ENCODE measurements at regions not wholly inside any gene's neighbourhood (a gene's known extent, or its start where the extent isn't known, plus 50 kb on each side); places are given as distances from the start of the nearest gene placed in this dataset.

- H2AFZ ChIP-seq = no peak overlapping the region
- no peak for DNase-seq
- intact Hi-C loops (cut with micrococcal nuclease; ENCODE audit: unreplicated experiment) = loop anchor here (5.0 kb wide), 1 partner anchor 277 kb away; no protein-coding TSS in a partner anchor
- H3K9me3 ChIP-seq (ENCODE audit: insufficient read depth, low read depth) = no peaks in the 10 kb centered on the region
- H3K79me2 ChIP-seq (ENCODE audit: low read depth) = no peaks in the 10 kb centered on the region
- TF ChIP-seq, protein P1, sequence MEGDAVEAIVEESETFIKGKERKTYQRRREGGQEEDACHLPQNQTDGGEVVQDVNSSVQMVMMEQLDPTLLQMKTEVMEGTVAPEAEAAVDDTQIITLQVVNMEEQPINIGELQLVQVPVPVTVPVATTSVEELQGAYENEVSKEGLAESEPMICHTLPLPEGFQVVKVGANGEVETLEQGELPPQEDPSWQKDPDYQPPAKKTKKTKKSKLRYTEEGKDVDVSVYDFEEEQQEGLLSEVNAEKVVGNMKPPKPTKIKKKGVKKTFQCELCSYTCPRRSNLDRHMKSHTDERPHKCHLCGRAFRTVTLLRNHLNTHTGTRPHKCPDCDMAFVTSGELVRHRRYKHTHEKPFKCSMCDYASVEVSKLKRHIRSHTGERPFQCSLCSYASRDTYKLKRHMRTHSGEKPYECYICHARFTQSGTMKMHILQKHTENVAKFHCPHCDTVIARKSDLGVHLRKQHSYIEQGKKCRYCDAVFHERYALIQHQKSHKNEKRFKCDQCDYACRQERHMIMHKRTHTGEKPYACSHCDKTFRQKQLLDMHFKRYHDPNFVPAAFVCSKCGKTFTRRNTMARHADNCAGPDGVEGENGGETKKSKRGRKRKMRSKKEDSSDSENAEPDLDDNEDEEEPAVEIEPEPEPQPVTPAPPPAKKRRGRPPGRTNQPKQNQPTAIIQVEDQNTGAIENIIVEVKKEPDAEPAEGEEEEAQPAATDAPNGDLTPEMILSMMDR (conservative IDR thresholded peaks at IDR 0.05) = no peak
- no peak for TF ChIP-seq EZH2 (IDR thresholded peaks at IDR 0.05; ENCODE audit: low read depth)
- no peak overlapping the region for H3K4me3 ChIP-seq
- ChIA-PET CTCF (no interaction called here), POLR2A (ENCODE audit: unreplicated experiment) (no interaction called here)
- no peak overlapping the region for H3K27ac ChIP-seq
- H3K9me2 ChIP-seq (ENCODE audit: insufficient read depth) = no peaks in the 10 kb centered on the region
- no peaks in the 10 kb centered on the region for H4K20me1 ChIP-seq (ENCODE audit: insufficient read depth)
- no peak overlapping the region for H3K4me2 ChIP-seq
- BruUV-seq (replicated peaks) = no TSS peak
- no peaks in the 10 kb centered on the region for H3K36me3 ChIP-seq (ENCODE audit: low read depth)
- H3K4me1 ChIP-seq (replicated peaks; ENCODE audit: insufficient read depth) = peaks cover 15% of the 10 kb centered on the region
- H3K27me3 ChIP-seq (ENCODE audit: insufficient read depth, low read depth) = no peaks in the 10 kb centered on the region
- no peaks in the 10 kb centered on the region for H3F3A ChIP-seq (ENCODE audit: insufficient read depth, low read depth)
Observed at GRCh38 chrX:20529301-20529700, 262.6 kb upstream of the RPS6KA3 start.

DNA sequence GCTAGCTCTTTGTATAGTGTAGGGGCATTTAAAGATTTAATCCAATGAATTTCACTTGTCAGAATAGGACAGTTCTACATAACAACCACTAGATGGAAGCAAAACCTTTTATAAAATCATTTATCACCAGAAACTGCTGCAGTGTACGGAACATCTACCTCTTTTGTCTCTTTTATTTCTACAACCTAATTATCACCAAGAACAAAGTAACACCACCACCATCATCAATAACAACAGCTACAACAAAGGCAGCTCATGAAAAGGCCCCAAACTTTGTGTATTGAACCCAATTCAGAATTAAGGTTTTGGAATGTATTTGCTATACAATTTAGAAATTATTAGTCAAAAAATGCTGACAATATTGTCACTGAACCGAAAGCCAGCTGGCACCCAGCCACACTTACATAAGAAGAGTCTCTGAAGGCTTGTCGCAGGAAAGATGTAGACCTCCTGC lies 260.9 kb upstream of the RPS6KA3 start:
- intact Hi-C loops (cut with micrococcal nuclease; ENCODE audit: unreplicated experiment) = loop anchor here (2.0 to 5.0 kb wide), 2 partner anchors 275 to 1155 kb away; no protein-coding TSS in a partner anchor
- Histone ChIP-seq H3K4me1 (replicated peaks; ENCODE audit: insufficient read depth) (peaks cover 15% of the 10 kb centered on the region), H3K9me2 (ENCODE audit: insufficient read depth) (no peaks in the 10 kb centered on the region), H3K36me3 (ENCODE audit: low read depth) (no peaks in the 10 kb centered on the region), H3K27me3 (ENCODE audit: insufficient read depth, low read depth) (no peaks in the 10 kb centered on the region), H2AFZ (no peak overlapping the region), H3F3A (ENCODE audit: insufficient read depth, low read depth) (no peaks in the 10 kb centered on the region), H4K20me1 (ENCODE audit: insufficient read depth) (no peaks in the 10 kb centered on the region), H3K79me2 (ENCODE audit: low read depth) (no peaks in the 10 kb centered on the region), H3K4me3 (no peak overlapping the region), H3K4me2 (peak overlapping the region; percentile 47; the same call in 1 of the 2 replicates), H3K27ac (no peak overlapping the region), H3K9me3 (ENCODE audit: insufficient read depth, low read depth) (no peaks in the 10 kb centered on the region)
- TF ChIP-seq EZH2 (IDR thresholded peaks at IDR 0.05; ENCODE audit: low read depth) = no peak
- TF ChIP-seq, protein P1 (conservative IDR thresholded peaks at IDR 0.05) = peak; percentile 69
- CTCF ChIA-PET = interaction anchor here (0.6 to 0.9 kb wide), 2 partner anchors 8 to 1198 kb away, joined by 3 read pairs; no protein-coding TSS in a partner anchor
- no peak for DNase-seq
- POLR2A ChIA-PET (ENCODE audit: unreplicated experiment) = interaction anchor here (0.6 kb wide), 1 partner anchor 1312 kb away, joined by 3 read pairs; the partner anchor contains the start of gene MBTPS2
- no TSS peak for BruUV-seq (replicated peaks)

DNA sequence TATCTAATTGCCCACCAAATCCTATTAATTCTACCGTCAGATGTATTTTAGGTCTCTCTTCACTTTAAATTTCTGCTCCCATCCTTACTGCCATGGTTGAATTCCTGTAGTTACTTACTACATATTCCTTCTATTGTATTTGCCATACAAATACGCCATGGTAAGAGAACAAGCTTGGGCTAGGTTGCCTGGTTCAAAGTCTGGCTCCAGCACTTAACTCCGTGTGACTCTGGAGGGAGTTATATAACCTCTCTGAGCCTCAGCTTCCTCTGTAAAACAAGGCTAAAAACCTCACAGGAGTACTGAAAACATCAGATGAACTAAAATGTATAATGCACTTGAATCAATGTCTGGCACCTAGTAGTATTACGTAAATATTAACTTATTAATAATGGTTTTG lies 260.3 kb upstream of the RPS6KA3 start:
- Histone ChIP-seq H3K9me2 (ENCODE audit: insufficient read depth) (no peaks in the 10 kb centered on the region), H3K36me3 (ENCODE audit: low read depth) (no peaks in the 10 kb centered on the region), H2AFZ (no peak overlapping the region), H3K9me3 (ENCODE audit: insufficient read depth, low read depth) (no peaks in the 10 kb centered on the region), H3K27me3 (ENCODE audit: insufficient read depth, low read depth) (no peaks in the 10 kb centered on the region), H4K20me1 (ENCODE audit: insufficient read depth) (no peaks in the 10 kb centered on the region), H3K4me3 (no peak overlapping the region), H3K79me2 (ENCODE audit: low read depth) (no peaks in the 10 kb centered on the region), H3K27ac (no peak overlapping the region), H3K4me2 (no peak overlapping the region), H3F3A (ENCODE audit: insufficient read depth, low read depth) (no peaks in the 10 kb centered on the region), H3K4me1 (replicated peaks; ENCODE audit: insufficient read depth) (peaks cover 15% of the 10 kb centered on the region)
- no peak for DNase-seq
- POLR2A ChIA-PET (ENCODE audit: unreplicated experiment) = no interaction called here
- intact Hi-C loops (cut with micrococcal nuclease; ENCODE audit: unreplicated experiment) = loop anchor here (2.0 to 5.0 kb wide), 2 partner anchors 275 to 1154 kb away; no protein-coding TSS in a partner anchor
- no peak for TF ChIP-seq EZH2 (IDR thresholded peaks at IDR 0.05; ENCODE audit: low read depth)
- TF ChIP-seq, protein P1 (conservative IDR thresholded peaks at IDR 0.05) = no peak
- CTCF ChIA-PET = interaction anchor here (0.6 kb wide), 1 partner anchor 1199 kb away, joined by 3 read pairs; no protein-coding TSS in a partner anchor
- no TSS peak for BruUV-seq (replicated peaks)

Measured in PC-9 (cell line).